GM10266 (cell line): ENCODE measurements at regions not wholly inside any gene's neighbourhood (a gene's known extent, or its start where the extent isn't known, plus 50 kb on each side); places are given as distances from the start of the nearest gene placed in this dataset.
"Not testable (repeated sequence)": the region's sequence is repeated elsewhere in the genome, so short reads cannot be mapped to it uniquely, and the experiment has no call there.

Experiments
- DNase-seq: peaks from one replicate; pipeline ENCODE4 v3.0.0; 2012; ENCODE audit errors: extremely low spot score
- CTCF ChIP-seq: IDR thresholded peaks from 2 replicates; pipeline ENCODE4 v1.5.1; 2012; ENCODE audit warnings: mild to moderate bottlenecking, low read depth; ENCODE audit not compliant: control insufficient read depth, insufficient read depth; ENCODE audit errors: missing control alignments

- DNase-seq = not testable (repeated sequence)
Measured at GRCh38 chr5:1610526-1610925, 86.8 kb upstream of the LPCAT1 start.

DNA sequence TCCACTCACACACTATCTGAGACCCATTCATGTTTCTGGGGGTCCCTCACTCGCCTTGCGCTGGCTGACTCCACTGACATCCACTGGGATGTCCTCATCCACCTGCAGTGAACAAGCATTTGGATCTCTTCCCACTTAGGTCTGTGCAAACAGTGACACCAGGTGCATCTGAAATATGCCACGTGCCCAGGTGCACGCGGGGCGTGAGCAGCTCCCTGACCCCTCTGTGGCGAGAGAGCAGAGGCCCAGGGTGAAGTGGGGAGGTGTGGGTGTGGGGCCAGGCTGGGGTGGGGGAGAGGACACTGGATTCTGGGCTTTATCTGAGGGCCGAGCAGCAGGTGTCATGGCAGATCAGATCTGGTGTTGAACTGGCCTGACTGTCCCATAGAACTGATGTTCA, 85.4 kb upstream of the LPCAT1 start:
- not testable (repeated sequence) for DNase-seq

DNA sequence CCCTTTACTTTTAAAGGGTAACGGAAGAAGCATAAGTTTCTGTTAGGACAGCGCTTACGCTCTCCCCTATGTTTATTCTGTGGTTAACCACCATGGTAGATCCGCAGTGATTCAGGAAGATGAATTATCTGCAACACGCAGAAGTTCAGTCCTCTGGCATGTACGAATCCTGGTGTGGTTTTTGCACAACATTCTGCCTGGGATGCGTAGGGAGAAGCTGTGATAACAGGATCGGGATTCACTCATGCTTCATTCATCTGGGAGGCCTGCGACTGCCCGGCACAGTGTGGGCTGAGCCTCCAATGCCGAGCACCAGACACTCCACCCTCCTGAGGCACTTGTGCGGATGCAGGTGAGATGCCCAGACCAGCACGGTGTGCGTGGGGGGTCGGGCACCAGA, 84.6 kb upstream of the LPCAT1 start:
- DNase-seq = not testable (repeated sequence)

DNA sequence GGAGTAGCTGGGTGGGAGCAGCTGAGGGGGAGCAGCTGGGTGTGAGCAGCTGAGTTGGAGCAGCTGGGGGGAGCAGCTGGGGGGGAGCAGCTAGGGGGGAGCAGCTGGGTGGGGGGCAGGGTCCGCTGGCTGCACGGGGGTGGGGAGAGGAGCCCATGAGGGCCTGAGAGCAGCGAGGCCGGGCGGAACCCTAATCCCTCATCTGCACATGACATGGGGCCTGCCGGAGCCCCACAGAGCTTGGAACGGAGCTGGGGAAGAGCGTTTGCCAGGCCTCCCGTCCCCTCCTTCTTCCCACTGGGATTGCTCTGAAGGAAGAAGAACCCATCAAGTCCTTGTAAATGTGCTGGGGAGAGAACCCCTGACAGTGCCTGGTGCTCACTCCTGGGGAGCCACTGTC, 83.2 kb upstream of the LPCAT1 start:
- not testable (repeated sequence) for DNase-seq

- not testable (repeated sequence) for DNase-seq
Measured at GRCh38 chr5:1603916-1604315, 80.2 kb upstream of the LPCAT1 start.

GRCh38 chr5:1601565-1601964, 77.8 kb upstream of the LPCAT1 start:
- not testable (repeated sequence) for DNase-seq

DNA sequence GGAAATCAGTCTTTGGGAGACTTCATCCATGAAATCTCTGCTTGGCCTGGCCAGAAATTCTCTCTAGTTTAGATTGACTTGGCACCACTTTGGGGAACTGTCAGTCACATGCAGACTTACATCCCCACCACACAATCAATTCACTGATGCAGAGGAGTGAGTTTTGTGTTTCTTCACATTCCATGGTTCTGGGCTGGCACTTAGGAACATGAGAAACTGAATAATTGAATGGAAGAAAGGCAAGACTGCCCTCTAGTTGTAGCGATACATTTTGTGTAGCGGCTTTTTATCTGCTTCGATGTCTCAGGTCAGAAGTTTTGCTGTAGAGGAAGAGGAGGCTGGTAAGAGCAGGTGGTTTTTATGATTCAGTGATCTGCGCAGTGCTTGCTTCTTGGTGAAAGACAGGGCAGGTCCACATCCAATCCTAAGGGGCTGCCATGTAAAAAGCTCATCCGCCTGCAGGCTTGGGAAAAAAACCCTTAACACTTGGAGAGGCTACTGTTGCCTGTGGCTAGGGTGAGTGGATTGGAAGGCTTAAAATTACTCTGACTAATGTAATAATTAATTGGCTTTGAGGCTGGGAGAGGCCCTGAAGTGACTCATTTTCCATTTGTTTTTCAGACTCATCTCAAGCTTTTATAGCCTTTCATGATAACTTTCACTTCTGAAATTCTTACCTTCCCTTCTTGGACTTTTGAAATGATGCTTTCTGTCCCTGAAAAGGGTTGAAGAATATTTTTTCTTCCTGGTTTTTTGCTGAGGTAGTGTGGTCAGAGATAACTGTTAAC, 75.4 kb upstream of the LPCAT1 start:
- peak; percentile 45 for TF ChIP-seq CTCF
- DNase-seq = not testable (repeated sequence)

DNA sequence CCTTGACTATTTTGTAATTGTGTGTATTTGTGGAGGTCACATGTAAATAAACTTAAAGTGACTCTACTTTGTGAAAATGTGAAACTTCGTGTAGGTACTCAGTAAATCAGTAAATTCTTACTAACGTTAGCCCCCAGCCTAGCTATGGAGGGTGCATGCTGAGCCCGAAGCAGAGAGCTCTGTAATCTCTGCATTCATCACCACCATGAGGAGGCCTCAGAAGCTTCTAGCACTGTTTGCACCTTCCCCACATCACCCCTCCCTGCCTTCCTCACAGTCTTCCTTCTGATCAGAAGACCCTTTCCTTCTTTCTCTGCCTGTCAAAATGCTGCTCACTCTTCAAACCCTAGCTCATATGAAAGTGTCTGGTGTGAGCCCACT, 73.3 kb upstream of the LPCAT1 start:
- not testable (repeated sequence) for DNase-seq

GRCh38 chr5:1596462-1597092, 72.8 kb upstream of the LPCAT1 start:
- DNase-seq = not testable (repeated sequence)

DNA sequence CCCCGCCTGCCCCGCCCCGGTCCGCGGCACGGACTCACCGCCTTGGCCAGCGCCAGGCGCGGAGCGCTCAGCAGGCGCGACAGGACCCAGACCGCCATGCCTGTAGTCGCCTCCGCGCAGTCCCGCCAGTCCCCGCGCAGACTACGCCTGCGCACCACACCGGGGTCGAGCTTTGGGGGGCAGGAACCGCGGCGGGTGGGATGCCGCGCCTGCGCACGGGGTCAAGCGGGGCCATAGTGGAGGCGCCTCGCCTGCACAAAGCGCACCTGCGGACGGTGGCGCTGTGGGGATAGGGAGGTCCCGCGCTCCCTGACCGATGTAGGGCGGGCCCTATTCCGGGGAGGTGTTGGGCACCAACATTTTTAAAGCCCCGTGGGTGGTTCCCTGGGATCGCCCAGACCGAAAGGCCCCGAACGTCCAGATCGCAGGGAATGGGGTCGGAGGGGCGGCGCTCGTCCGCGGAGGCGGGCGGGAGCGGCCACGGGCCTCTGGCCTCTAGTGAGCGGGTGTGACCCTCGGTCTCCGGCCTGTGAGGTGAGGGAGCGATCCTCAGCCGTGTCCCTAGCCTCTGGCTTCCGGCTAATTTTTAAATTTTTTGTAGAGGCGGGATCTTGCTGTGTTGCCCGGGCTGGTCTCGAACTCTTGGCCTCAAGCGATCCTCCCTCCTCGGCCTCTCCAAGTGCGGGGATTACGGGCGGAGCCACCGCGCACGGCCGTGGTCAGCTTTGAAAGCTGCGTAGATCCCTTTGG, 70.8 kb upstream of the LPCAT1 start:
- TF ChIP-seq CTCF = peak; percentile 73
- DNase-seq = peak; percentile 98

DNA sequence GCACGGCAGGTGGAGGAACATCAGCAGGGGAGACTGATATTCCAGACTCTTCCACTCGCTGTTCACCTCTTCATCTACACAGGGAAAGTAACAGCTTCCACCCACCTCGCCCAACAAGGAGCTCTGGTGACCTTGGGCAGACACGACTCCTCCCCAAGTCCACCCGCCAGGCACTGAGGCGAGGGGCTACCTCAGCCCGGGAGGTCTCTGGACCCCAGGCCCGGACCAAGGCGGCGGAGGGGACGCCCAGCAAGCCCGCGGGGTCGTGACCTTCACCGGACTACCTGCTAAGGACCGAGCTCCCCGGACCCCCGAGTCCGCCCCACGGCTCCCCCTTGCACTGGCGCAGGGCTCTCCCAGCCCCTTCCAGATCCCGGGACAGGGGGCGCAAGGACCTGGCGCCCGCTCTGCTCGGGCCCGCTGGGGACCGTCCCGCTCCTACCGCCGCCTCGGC, 70.2 kb upstream of the LPCAT1 start:
- TF ChIP-seq CTCF = no peak
- peak; percentile 29 for DNase-seq

DNA sequence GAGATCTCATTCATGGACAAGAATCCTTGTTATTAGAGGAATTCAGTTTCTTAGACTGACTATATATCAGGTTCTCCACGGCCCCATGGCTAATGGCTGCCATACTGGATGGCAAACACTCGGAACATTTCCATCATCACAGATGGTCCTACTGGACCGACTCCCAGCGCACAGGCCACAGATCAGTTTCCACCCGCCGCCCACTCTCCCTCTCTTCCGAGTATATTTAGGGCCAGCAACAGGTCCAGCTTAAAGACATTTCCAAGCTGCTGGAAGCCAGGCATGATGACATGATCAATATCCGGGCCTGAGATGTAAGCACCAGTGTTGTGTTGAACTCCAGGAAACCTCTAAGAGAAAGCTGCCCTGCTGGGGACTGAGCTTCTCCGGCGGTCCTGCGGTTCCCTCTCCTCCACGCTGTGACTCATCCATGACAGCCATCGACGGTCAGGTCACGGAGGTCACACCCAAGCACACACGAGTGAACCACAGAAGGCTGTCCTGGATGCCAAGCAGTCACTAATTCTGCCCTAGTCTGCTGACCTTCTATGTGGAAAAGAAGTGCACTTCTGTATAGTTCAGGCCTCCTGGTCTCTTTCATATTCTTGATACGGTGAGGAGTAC, 64.4 kb upstream of the LPCAT1 start:
- DNase-seq = not testable (repeated sequence)

- not testable (repeated sequence) for DNase-seq
Measured at GRCh38 chr5:1583081-1583875, 59.5 kb upstream of the LPCAT1 start.

- DNase-seq = not testable (repeated sequence)
Measured at GRCh38 chr5:1579389-1579788, 55.6 kb upstream of the LPCAT1 start.

GRCh38 chr5:1576851-1577250, 53.1 kb upstream of the LPCAT1 start:
- not testable (repeated sequence) for DNase-seq
